Ascending aorta (tissue), 2 donors: ENCODE measurements at regions not wholly inside any gene's neighbourhood (a gene's known extent, or its start where the extent isn't known, plus 50 kb on each side); places are given as distances from the start of the nearest gene placed in this dataset.
A peak's percentile ranks its signal among the peaks of the same experiment; 100 is the strongest.
"Not testable (repeated sequence)": the region's sequence is repeated elsewhere in the genome, so short reads cannot be mapped to it uniquely, and the experiment has no call there.

ENCODE experiments used
- DNase-seq, 2 donors: peaks; one replicate each; pipeline ENCODE4 v3.0.0-alpha.2; 2019; ENCODE audit warnings: low spot score in 2 of 2
- H3K27ac ChIP-seq, 2 donors: fragments of 200-600 bp; sonication (generic); one replicate each; pipeline ENCODE4 v1.5.1; 2016 to 2017; ENCODE audit warnings: mild to moderate bottlenecking in 1 of 2
- H3K27me3 ChIP-seq: fragments of 200-600 bp; sonication (generic); one replicate; pipeline ENCODE4 v1.5.1; 2017
- H3K36me3 ChIP-seq, 2 donors: fragments of 200-600 bp; sonication (generic); one replicate each; pipeline ENCODE4 v1.5.1; 2016
- H3K4me1 ChIP-seq, 2 donors: fragments of 200-600 bp; sonication (generic); one replicate each; pipeline ENCODE4 v1.5.1; 2016 to 2017; ENCODE audit warnings: mild to moderate bottlenecking in 1 of 2
- H3K4me3 ChIP-seq, 2 donors: fragments of 200-600 bp; sonication (generic); one replicate each; pipeline ENCODE4 v1.5.1; 2016 to 2017; ENCODE audit warnings: mild to moderate bottlenecking in 1 of 2
- H3K9me3 ChIP-seq, 2 donors: fragments of 200-600 bp; sonication (generic); one replicate each; pipeline ENCODE4 v1.5.1; 2016
- intact Hi-C: fragments of 100-400 bp; cut with DNase I; formaldehyde crosslinking; loops from one replicate; pipeline ENCODE4 v1.15.1; 2023
- TF ChIP-seq, protein P1 (sequence below), 3 experiments: fragments of 200-600 bp in 2 of 3; fragments of 450-650 bp in 1 of 3; sonication (generic) in 2 of 3; IDR thresholded peaks; one replicate each; pipeline ENCODE4 v1.5.1; 2016 to 2019; ENCODE audit warnings: antibody characterized with exemption in 3 of 3, mild to moderate bottlenecking in 1 of 3, moderate library complexity in 1 of 3

- H3K4me1 ChIP-seq, result no peaks in the 10 kb centered on the region
- H3K27ac ChIP-seq, result no peak overlapping the region
- no peak for DNase-seq
- TF ChIP-seq, protein P1, sequence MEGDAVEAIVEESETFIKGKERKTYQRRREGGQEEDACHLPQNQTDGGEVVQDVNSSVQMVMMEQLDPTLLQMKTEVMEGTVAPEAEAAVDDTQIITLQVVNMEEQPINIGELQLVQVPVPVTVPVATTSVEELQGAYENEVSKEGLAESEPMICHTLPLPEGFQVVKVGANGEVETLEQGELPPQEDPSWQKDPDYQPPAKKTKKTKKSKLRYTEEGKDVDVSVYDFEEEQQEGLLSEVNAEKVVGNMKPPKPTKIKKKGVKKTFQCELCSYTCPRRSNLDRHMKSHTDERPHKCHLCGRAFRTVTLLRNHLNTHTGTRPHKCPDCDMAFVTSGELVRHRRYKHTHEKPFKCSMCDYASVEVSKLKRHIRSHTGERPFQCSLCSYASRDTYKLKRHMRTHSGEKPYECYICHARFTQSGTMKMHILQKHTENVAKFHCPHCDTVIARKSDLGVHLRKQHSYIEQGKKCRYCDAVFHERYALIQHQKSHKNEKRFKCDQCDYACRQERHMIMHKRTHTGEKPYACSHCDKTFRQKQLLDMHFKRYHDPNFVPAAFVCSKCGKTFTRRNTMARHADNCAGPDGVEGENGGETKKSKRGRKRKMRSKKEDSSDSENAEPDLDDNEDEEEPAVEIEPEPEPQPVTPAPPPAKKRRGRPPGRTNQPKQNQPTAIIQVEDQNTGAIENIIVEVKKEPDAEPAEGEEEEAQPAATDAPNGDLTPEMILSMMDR (IDR thresholded peaks at IDR 0.05), result no peak
- H3K9me3 ChIP-seq, result peaks cover 0 to 5% of the 10 kb centered on the region in 2 donors
- H3K4me3 ChIP-seq, result no peak overlapping the region
- intact Hi-C loops, result no loop called here
- H3K36me3 ChIP-seq, result no peaks in the 10 kb centered on the region
- H3K27me3 ChIP-seq, result no peaks in the 10 kb centered on the region
These were observed 147.1 kb upstream of the ZNF618 start for GRCh38 chr9:113728989-113729388.

- Histone ChIP-seq H3K4me3 (no peak overlapping the region), H3K27me3 (no peaks in the 10 kb centered on the region), H3K4me1 (no peaks in the 10 kb centered on the region), H3K9me3 (no peaks in the 10 kb centered on the region), H3K27ac (no peak overlapping the region), H3K36me3 (no peaks in the 10 kb centered on the region)
- TF ChIP-seq, protein P1 (IDR thresholded peaks at IDR 0.05), result no peak
- DNase-seq, result no peak
- intact Hi-C loops, result loop anchor here (5.0 to 10.0 kb wide), 4 partner anchors 50 to 297 kb away; partner anchors contain the start of gene ZNF618
These were observed 141.3 kb upstream of the ZNF618 start for GRCh38 chr9:113734826-113735225.

- Histone ChIP-seq H3K27me3 (no peaks in the 10 kb centered on the region), H3K4me3 (no peak overlapping the region), H3K36me3 (no peaks in the 10 kb centered on the region), H3K9me3 (no peaks in the 10 kb centered on the region), H3K27ac (no peak overlapping the region), H3K4me1 (no peaks in the 10 kb centered on the region)
- TF ChIP-seq, protein P1 (IDR thresholded peaks at IDR 0.05), result peak; percentile 61 to 83 (median 78)
- intact Hi-C loops, result loop anchor here (5.0 to 10.0 kb wide), 4 partner anchors 47 to 295 kb away; partner anchors contain the start of gene ZNF618
- DNase-seq, result peak in 1 of 2 donors; percentile 66
These were observed 138.4 kb upstream of the ZNF618 start for GRCh38 chr9:113737517-113738271.

- no peaks in the 10 kb centered on the region for H3K27me3 ChIP-seq
- TF ChIP-seq, protein P1 (IDR thresholded peaks at IDR 0.05), result no peak
- no peak for DNase-seq
- no peaks in the 10 kb centered on the region for H3K4me1 ChIP-seq
- H3K36me3 ChIP-seq, result no peaks in the 10 kb centered on the region
- no peak overlapping the region for H3K27ac ChIP-seq
- intact Hi-C loops, result loop anchor here (5.0 to 10.0 kb wide), 4 partner anchors 46 to 294 kb away; partner anchors contain the start of gene ZNF618
- H3K9me3 ChIP-seq, result no peaks in the 10 kb centered on the region
- no peak overlapping the region for H3K4me3 ChIP-seq
These were observed 137.6 kb upstream of the ZNF618 start for GRCh38 chr9:113738496-113738892.

GRCh38 chr9:113738893-113739604, 137.1 kb upstream of the ZNF618 start:
- intact Hi-C loops, result loop anchor here (5.0 to 10.0 kb wide), 4 partner anchors 46 to 293 kb away; partner anchors contain the start of gene ZNF618
- H3K9me3 ChIP-seq, result no peaks in the 10 kb centered on the region

DNA sequence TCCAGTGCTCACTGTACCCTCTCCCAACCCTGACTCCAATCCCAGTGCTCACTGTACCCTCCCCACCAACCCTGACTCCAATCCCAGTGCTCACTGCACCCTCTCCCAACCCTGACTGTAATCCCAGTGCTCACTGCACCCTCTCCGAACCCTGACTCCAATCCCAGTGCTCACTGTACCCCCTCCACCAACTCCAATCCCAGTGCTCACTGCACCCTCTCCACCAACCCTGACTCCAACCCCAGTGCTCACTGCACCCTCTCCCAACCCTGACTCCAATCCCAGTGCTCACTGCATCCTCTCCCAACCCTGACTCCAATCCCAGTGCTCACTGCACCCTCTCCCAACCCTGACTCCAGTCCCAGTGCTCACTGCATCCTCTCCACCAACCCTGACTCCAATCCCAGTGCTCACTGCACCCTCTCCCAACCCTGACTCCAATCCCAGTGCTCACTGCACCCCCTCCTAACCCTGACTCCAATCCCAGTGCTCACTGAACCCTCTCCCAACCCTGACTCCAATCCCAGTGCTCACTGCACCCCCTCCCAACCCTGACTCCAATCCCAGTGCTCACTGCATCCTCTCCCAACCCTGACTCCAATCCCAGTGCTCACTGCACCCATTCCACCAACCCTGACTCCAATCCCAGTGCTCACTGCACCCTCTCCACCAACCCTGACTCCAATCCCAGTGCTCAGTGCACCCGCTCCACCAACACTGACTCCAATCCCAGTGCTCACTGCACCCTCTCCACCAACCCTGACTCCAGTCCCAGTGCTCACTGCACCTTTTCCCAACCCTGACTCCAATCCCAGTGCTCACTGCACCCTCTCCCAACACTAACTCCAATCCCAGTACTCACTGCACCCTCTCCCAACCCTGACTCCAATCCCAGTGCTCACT, 136.3 kb upstream of the ZNF618 start:
- DNase-seq, H3K4me1 ChIP-seq, H3K9me3 ChIP-seq, H3K4me3 ChIP-seq, H3K27ac ChIP-seq, H3K27me3 ChIP-seq, H3K36me3 ChIP-seq: not testable (repeated sequence)
- intact Hi-C loops, result loop anchor here (5.0 to 10.0 kb wide), 4 partner anchors 45 to 292 kb away; partner anchors contain the start of gene ZNF618

More at GRCh38 chr9:113738893-113739604, 137.1 kb upstream of the ZNF618 start:
- H3K36me3 ChIP-seq, result no peaks in the 10 kb centered on the region
- H3K4me1 ChIP-seq, result no peaks in the 10 kb centered on the region
- DNase-seq, result no peak
- TF ChIP-seq, protein P1 (IDR thresholded peaks at IDR 0.05), result no peak
- H3K27me3 ChIP-seq, result no peaks in the 10 kb centered on the region
- no peak overlapping the region for H3K27ac ChIP-seq
- H3K4me3 ChIP-seq, result no peak overlapping the region

- DNase-seq, H3K4me3 ChIP-seq, H3K27me3 ChIP-seq, H3K36me3 ChIP-seq, H3K27ac ChIP-seq, H3K4me1 ChIP-seq, intact Hi-C loops, H3K9me3 ChIP-seq: not testable (repeated sequence)
These were observed 135.3 kb upstream of the ZNF618 start for GRCh38 chr9:113740508-113741500.
